ENCODE measurements at regions not wholly inside any gene's neighbourhood (a gene's known extent, or its start where the extent isn't known, plus 50 kb on each side); places are given as distances from the start of the nearest gene placed in this dataset.

DNA sequence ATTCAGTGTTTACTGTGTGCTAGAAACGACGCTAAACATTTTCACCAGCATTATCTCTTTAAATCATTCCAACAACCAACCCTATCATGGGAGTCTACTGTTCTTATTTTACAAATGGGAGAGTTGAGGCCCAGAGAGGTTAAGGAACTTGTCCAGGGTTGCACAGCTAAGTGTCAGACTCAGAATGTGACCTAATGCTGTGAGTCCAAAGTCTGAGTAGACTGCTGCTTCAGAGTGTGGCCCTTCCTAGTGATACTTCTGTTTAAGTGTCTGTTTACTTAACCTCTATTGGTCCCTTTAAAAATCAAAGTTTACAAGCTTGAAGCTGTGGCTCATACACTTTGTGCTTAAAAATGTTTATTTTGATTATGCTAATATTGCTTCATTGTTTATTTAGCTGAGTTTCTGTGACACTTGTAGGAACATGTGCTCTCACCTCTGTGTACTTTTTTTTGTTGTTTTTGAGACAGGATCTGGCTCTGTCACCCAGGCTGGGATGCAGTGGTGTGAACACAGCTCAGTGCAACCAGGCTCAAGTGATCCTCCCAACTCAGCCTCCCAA lies 84.4 kb upstream of the SYPL1 start:
- H3K9ac ChIP-seq (ENCODE audit: low read depth, low read length) = no peak overlapping the region
- H3K4me1 ChIP-seq (ENCODE audit: control insufficient read depth, insufficient read depth, low read length) = no peaks in the 10 kb centered on the region
- no peaks in the 10 kb centered on the region for H3K36me3 ChIP-seq (ENCODE audit: insufficient read depth, low read length)
- H3K4me2 ChIP-seq (ENCODE audit: low read length) = no peak overlapping the region
- no peaks in the 10 kb centered on the region for H3K9me3 ChIP-seq (replicated peaks; ENCODE audit: low read length)
- peaks cover 9% of the 10 kb centered on the region for H3K27me3 ChIP-seq (ENCODE audit: control insufficient read depth, insufficient read depth, low read length)
- no peak overlapping the region for H3K4me3 ChIP-seq (ENCODE audit: low read length)

DNA sequence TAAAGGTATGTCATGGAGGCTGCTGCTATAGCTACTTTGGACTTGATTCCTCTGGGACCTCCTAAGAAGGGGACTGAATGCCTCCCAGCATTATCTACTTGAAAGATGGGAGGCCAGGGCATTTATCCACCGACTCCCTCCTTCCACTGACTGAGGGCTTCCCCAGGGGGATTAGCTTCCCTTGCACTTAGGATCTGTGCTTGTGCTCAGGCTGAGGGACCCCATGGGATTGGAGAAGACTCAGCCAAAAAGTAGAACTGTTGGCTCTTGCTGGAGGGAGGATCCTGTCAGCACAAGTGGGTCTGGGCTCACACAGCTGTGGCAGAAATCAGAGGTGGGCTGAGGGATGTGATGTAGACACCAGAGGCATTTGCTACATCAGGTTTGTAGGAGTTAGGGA lies 81.5 kb upstream of the SYPL1 start:
- H3K27me3 ChIP-seq (ENCODE audit: control insufficient read depth, insufficient read depth, low read length) = peaks cover 9% of the 10 kb centered on the region
- no peak overlapping the region for H3K9ac ChIP-seq (ENCODE audit: low read depth, low read length)
- H3K4me3 ChIP-seq (ENCODE audit: low read length) = no peak overlapping the region
- H3K4me2 ChIP-seq (ENCODE audit: low read length) = no peak overlapping the region
- H3K36me3 ChIP-seq (ENCODE audit: insufficient read depth, low read length) = no peaks in the 10 kb centered on the region
- no peaks in the 10 kb centered on the region for H3K9me3 ChIP-seq (replicated peaks; ENCODE audit: low read length)
- H3K4me1 ChIP-seq (ENCODE audit: control insufficient read depth, insufficient read depth, low read length) = no peaks in the 10 kb centered on the region

GRCh38 chr7:106190589-106191330 lies 78.6 kb upstream of the SYPL1 start:
- H3K4me3 ChIP-seq (ENCODE audit: low read length) = no peak overlapping the region
- no peaks in the 10 kb centered on the region for H3K9me3 ChIP-seq (replicated peaks; ENCODE audit: low read length)
- no peaks in the 10 kb centered on the region for H3K4me1 ChIP-seq (ENCODE audit: control insufficient read depth, insufficient read depth, low read length)
- H3K36me3 ChIP-seq (ENCODE audit: insufficient read depth, low read length) = no peaks in the 10 kb centered on the region
- no peak overlapping the region for H3K9ac ChIP-seq (ENCODE audit: low read depth, low read length)
- H3K27me3 ChIP-seq (ENCODE audit: control insufficient read depth, insufficient read depth, low read length) = peaks cover 9% of the 10 kb centered on the region
- H3K4me2 ChIP-seq (ENCODE audit: low read length) = no peak overlapping the region

GRCh38 chr7:106187613-106188350 lies 75.7 kb upstream of the SYPL1 start:
- H3K36me3 ChIP-seq (ENCODE audit: insufficient read depth, low read length) = no peaks in the 10 kb centered on the region
- H3K9me3 ChIP-seq (replicated peaks; ENCODE audit: low read length) = no peaks in the 10 kb centered on the region
- H3K4me1 ChIP-seq (ENCODE audit: control insufficient read depth, insufficient read depth, low read length) = no peaks in the 10 kb centered on the region
- H3K9ac ChIP-seq (ENCODE audit: low read depth, low read length) = no peak overlapping the region
- H3K27me3 ChIP-seq (ENCODE audit: control insufficient read depth, insufficient read depth, low read length) = no peaks in the 10 kb centered on the region
- H3K4me3 ChIP-seq (ENCODE audit: low read length) = no peak overlapping the region
- H3K4me2 ChIP-seq (ENCODE audit: low read length) = no peak overlapping the region

- H3K9ac ChIP-seq (ENCODE audit: low read depth, low read length) = no peak overlapping the region
- H3K4me3 ChIP-seq (ENCODE audit: low read length) = no peak overlapping the region
- no peaks in the 10 kb centered on the region for H3K27me3 ChIP-seq (ENCODE audit: control insufficient read depth, insufficient read depth, low read length)
- H3K4me2 ChIP-seq (ENCODE audit: low read length) = no peak overlapping the region
- no peaks in the 10 kb centered on the region for H3K4me1 ChIP-seq (ENCODE audit: control insufficient read depth, insufficient read depth, low read length)
- H3K9me3 ChIP-seq (replicated peaks; ENCODE audit: low read length) = no peaks in the 10 kb centered on the region
- no peaks in the 10 kb centered on the region for H3K36me3 ChIP-seq (ENCODE audit: insufficient read depth, low read length)
These were observed 73.6 kb upstream of the SYPL1 start for GRCh38 chr7:106185719-106186118.

- Histone ChIP-seq H3K9ac (ENCODE audit: low read depth, low read length) (no peak overlapping the region), H3K27me3 (ENCODE audit: control insufficient read depth, insufficient read depth, low read length) (no peaks in the 10 kb centered on the region), H3K4me2 (ENCODE audit: low read length) (no peak overlapping the region), H3K36me3 (ENCODE audit: insufficient read depth, low read length) (no peaks in the 10 kb centered on the region), H3K4me1 (ENCODE audit: control insufficient read depth, insufficient read depth, low read length) (no peaks in the 10 kb centered on the region), H3K4me3 (ENCODE audit: low read length) (no peak overlapping the region), H3K9me3 (replicated peaks; ENCODE audit: low read length) (no peaks in the 10 kb centered on the region)
These were observed 71.8 kb upstream of the SYPL1 start for GRCh38 chr7:106183952-106184351.

DNA sequence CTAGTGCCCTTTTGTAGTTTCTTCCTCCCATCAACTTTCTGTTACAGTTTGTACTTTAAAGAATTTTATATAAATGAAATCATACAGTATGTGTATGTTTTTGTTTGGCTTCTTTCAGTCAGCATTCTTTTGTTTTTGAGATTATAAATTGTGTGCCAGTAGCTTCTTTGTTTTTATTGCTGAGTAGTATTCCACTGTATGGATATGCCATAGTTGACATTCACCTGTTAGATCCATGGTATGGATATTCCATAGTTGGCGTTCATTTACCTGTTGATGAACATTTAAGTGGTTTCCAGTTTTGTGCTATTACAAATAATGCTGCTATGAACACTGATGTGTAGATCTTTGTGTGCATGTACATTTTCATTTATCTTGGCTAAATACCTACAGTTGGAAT lies 70.8 kb upstream of the SYPL1 start:
- Histone ChIP-seq H3K9me3 (replicated peaks; ENCODE audit: low read length) (no peaks in the 10 kb centered on the region), H3K27me3 (ENCODE audit: control insufficient read depth, insufficient read depth, low read length) (no peaks in the 10 kb centered on the region), H3K9ac (ENCODE audit: low read depth, low read length) (no peak overlapping the region), H3K4me3 (ENCODE audit: low read length) (no peak overlapping the region), H3K4me1 (ENCODE audit: control insufficient read depth, insufficient read depth, low read length) (no peaks in the 10 kb centered on the region), H3K4me2 (ENCODE audit: low read length) (no peak overlapping the region), H3K36me3 (ENCODE audit: insufficient read depth, low read length) (no peaks in the 10 kb centered on the region)

GRCh38 chr7:106181658-106182265 lies 69.7 kb upstream of the SYPL1 start:
- H3K4me2 ChIP-seq (ENCODE audit: low read length) = no peak overlapping the region
- H3K27me3 ChIP-seq (ENCODE audit: control insufficient read depth, insufficient read depth, low read length) = no peaks in the 10 kb centered on the region
- H3K36me3 ChIP-seq (ENCODE audit: insufficient read depth, low read length) = no peaks in the 10 kb centered on the region
- H3K4me3 ChIP-seq (ENCODE audit: low read length) = no peak overlapping the region
- H3K9ac ChIP-seq (ENCODE audit: low read depth, low read length) = no peak overlapping the region
- no peaks in the 10 kb centered on the region for H3K4me1 ChIP-seq (ENCODE audit: control insufficient read depth, insufficient read depth, low read length)
- no peaks in the 10 kb centered on the region for H3K9me3 ChIP-seq (replicated peaks; ENCODE audit: low read length)

- no peak overlapping the region for H3K4me2 ChIP-seq (ENCODE audit: low read length)
These were observed 68.6 kb upstream of the SYPL1 start for GRCh38 chr7:106180721-106181120.

DNA sequence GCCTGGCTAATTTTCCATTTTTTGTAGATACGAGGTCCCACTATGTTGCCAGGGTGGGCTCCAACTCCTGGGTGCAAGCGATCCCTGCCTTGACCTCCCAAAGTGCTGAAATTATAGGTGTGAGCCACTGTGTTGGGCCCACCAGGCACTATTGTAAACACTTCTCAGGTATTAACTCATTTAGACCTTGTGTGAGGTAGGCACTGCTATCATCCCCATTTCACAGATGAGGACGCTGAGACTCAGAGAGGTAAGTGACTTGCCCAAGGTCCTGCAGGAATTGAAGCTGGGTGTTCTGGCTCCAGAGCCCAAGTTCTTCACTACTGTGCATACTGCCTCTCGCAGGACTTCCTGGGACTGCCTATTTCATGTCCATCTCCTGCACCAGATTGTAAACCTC lies 67.1 kb upstream of the SYPL1 start:
- H3K9ac ChIP-seq (ENCODE audit: low read depth, low read length) = no peak overlapping the region
- peaks cover 7% of the 10 kb centered on the region for H3K27me3 ChIP-seq (ENCODE audit: control insufficient read depth, insufficient read depth, low read length)
- H3K36me3 ChIP-seq (ENCODE audit: insufficient read depth, low read length) = no peaks in the 10 kb centered on the region
- H3K4me3 ChIP-seq (ENCODE audit: low read length) = no peak overlapping the region
- no peaks in the 10 kb centered on the region for H3K9me3 ChIP-seq (replicated peaks; ENCODE audit: low read length)
- no peaks in the 10 kb centered on the region for H3K4me1 ChIP-seq (ENCODE audit: control insufficient read depth, insufficient read depth, low read length)
- no peak overlapping the region for H3K4me2 ChIP-seq (ENCODE audit: low read length)

More at GRCh38 chr7:106180721-106181120, 68.6 kb upstream of the SYPL1 start:
- H3K9ac ChIP-seq (ENCODE audit: low read depth, low read length) = no peak overlapping the region
- peaks cover 7% of the 10 kb centered on the region for H3K27me3 ChIP-seq (ENCODE audit: control insufficient read depth, insufficient read depth, low read length)
- no peaks in the 10 kb centered on the region for H3K9me3 ChIP-seq (replicated peaks; ENCODE audit: low read length)
- no peaks in the 10 kb centered on the region for H3K36me3 ChIP-seq (ENCODE audit: insufficient read depth, low read length)
- no peaks in the 10 kb centered on the region for H3K4me1 ChIP-seq (ENCODE audit: control insufficient read depth, insufficient read depth, low read length)
- no peak overlapping the region for H3K4me3 ChIP-seq (ENCODE audit: low read length)

- Histone ChIP-seq H3K9me3 (replicated peaks; ENCODE audit: low read length) (no peaks in the 10 kb centered on the region), H3K9ac (ENCODE audit: low read depth, low read length) (no peak overlapping the region), H3K4me3 (ENCODE audit: low read length) (no peak overlapping the region), H3K4me1 (ENCODE audit: control insufficient read depth, insufficient read depth, low read length) (no peaks in the 10 kb centered on the region), H3K36me3 (ENCODE audit: insufficient read depth, low read length) (no peaks in the 10 kb centered on the region), H3K27me3 (ENCODE audit: control insufficient read depth, insufficient read depth, low read length) (peaks cover 7% of the 10 kb centered on the region), H3K4me2 (ENCODE audit: low read length) (no peak overlapping the region)
These were observed 66.6 kb upstream of the SYPL1 start for GRCh38 chr7:106178593-106179134.
